ENCODE measurements at regions not wholly inside any gene's neighbourhood (a gene's known extent, or its start where the extent isn't known, plus 50 kb on each side); places are given as distances from the start of the nearest gene placed in this dataset.

- TF ChIP-seq, protein P1, sequence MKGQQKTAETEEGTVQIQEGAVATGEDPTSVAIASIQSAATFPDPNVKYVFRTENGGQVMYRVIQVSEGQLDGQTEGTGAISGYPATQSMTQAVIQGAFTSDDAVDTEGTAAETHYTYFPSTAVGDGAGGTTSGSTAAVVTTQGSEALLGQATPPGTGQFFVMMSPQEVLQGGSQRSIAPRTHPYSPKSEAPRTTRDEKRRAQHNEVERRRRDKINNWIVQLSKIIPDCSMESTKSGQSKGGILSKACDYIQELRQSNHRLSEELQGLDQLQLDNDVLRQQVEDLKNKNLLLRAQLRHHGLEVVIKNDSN (IDR thresholded peaks at IDR 0.05) = no peak
- TF ChIP-seq REST (IDR thresholded peaks at IDR 0.05; ENCODE audit: low read depth) (no peak), MAX (IDR thresholded peaks at IDR 0.05) (no peak), ZBTB7A (IDR thresholded peaks at IDR 0.05; ENCODE audit: low read depth) (no peak), YY1 (IDR thresholded peaks at IDR 0.05; ENCODE audit: low read depth) (no peak), TEAD4 (IDR thresholded peaks at IDR 0.05) (no peak), RAD21 (IDR thresholded peaks at IDR 0.05; ENCODE audit: low read depth) (no peak), NFIC (IDR thresholded peaks at IDR 0.05) (no peak), TCF12 (IDR thresholded peaks at IDR 0.05; ENCODE audit: low read depth) (no peak), FOXM1 (IDR thresholded peaks at IDR 0.05; ENCODE audit: borderline replicate concordance, low read depth) (no peak), TAF1 (IDR thresholded peaks at IDR 0.05; ENCODE audit: low read depth) (no peak), EP300 (IDR thresholded peaks at IDR 0.05; ENCODE audit: borderline replicate concordance) (no peak), CREB1 (IDR thresholded peaks at IDR 0.05; ENCODE audit: low read depth) (no peak), CEBPB (IDR thresholded peaks at IDR 0.05) (no peak), EGR1 (IDR thresholded peaks at IDR 0.05) (no peak)
These were observed 121.8 kb downstream of the GLI2 start for GRCh38 chr2:120857422-120857821.

- TF ChIP-seq TCF12 (IDR thresholded peaks at IDR 0.05; ENCODE audit: low read depth) (no peak), YY1 (IDR thresholded peaks at IDR 0.05; ENCODE audit: low read depth) (no peak), EP300 (IDR thresholded peaks at IDR 0.05; ENCODE audit: borderline replicate concordance) (no peak), CREB1 (IDR thresholded peaks at IDR 0.05; ENCODE audit: low read depth) (no peak), CEBPB (IDR thresholded peaks at IDR 0.05) (no peak), NFIC (IDR thresholded peaks at IDR 0.05) (no peak), EGR1 (IDR thresholded peaks at IDR 0.05) (no peak), MAX (IDR thresholded peaks at IDR 0.05) (no peak), ZBTB7A (IDR thresholded peaks at IDR 0.05; ENCODE audit: low read depth) (no peak), FOXM1 (IDR thresholded peaks at IDR 0.05; ENCODE audit: borderline replicate concordance, low read depth) (no peak), TEAD4 (IDR thresholded peaks at IDR 0.05) (no peak), RAD21 (IDR thresholded peaks at IDR 0.05; ENCODE audit: low read depth) (no peak), TAF1 (IDR thresholded peaks at IDR 0.05; ENCODE audit: low read depth) (no peak), REST (IDR thresholded peaks at IDR 0.05; ENCODE audit: low read depth) (no peak)
- TF ChIP-seq, protein P1 (IDR thresholded peaks at IDR 0.05) = no peak
These were observed 122.3 kb downstream of the GLI2 start for GRCh38 chr2:120857931-120858330.

DNA sequence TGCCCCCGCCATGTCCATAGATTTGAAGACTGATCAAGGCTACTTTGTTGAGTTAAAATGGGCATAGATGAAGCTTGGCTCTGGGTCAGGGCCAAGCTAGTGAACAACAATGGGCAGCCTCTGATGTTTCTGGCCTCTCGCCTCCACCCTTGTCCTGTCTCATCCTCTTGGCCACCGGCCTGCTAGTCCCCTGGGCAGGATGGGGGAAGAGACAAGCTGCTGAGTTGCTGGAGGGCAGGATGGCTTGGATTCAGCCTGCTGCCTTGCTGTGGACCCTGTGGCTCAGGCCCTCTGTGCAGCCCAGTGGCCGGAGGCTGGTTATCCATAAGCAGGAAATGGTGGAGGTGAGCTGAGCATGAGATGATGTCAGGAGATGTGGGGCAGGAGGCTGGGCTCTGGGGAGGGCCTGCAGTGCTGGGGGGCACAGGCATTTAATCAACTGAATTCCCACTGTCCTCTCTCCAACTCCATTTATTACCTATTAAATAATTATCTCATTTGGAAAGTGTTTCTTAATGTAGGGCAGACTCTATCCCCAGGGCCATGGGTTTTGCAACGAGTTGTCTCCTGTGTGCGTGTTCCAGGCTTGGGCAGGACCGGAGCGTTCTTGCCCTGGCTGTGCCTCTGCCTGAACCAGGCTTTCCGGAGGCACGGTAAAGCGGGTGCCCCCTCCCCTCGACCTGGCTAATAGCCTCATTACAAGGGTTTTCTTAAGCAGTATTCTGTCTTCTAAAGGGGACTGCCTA lies 122.9 kb downstream of the GLI2 start:
- no peak for TF ChIP-seq YY1 (IDR thresholded peaks at IDR 0.05; ENCODE audit: low read depth)
- TF ChIP-seq MAX (IDR thresholded peaks at IDR 0.05) = no peak
- TF ChIP-seq CREB1 (IDR thresholded peaks at IDR 0.05; ENCODE audit: low read depth) = no peak
- TF ChIP-seq, protein P1 (IDR thresholded peaks at IDR 0.05) = no peak
- TF ChIP-seq REST (IDR thresholded peaks at IDR 0.05; ENCODE audit: low read depth) = no peak
- TF ChIP-seq FOXM1 (IDR thresholded peaks at IDR 0.05; ENCODE audit: borderline replicate concordance, low read depth) = no peak
- no peak for TF ChIP-seq TEAD4 (IDR thresholded peaks at IDR 0.05)
- no peak for TF ChIP-seq CEBPB (IDR thresholded peaks at IDR 0.05)
- TF ChIP-seq NFIC (IDR thresholded peaks at IDR 0.05) = no peak
- TF ChIP-seq RAD21 (IDR thresholded peaks at IDR 0.05; ENCODE audit: low read depth) = no peak
